AG09309 (cell line): ENCODE measurements at regions not wholly inside any gene's neighbourhood (a gene's known extent, or its start where the extent isn't known, plus 50 kb on each side); places are given as distances from the start of the nearest gene placed in this dataset.

Experiments
- DNase-seq: peaks from one replicate; pipeline ENCODE4 v3.0.0-alpha.2; 2010; ENCODE audit warnings: low read depth
- H3K4me3 ChIP-seq: 2 replicates; pipeline ENCODE4 v1.5.1; 2011; ENCODE audit warnings: mild to moderate bottlenecking, low read depth, low read length, moderate library complexity; ENCODE audit not compliant: control insufficient read depth
- CTCF ChIP-seq: IDR thresholded peaks from 2 replicates; pipeline ENCODE4 v1.5.1; 2011; ENCODE audit warnings: mild to moderate bottlenecking, low read depth, low read length, inconsistent platforms; ENCODE audit not compliant: insufficient read depth, control insufficient read depth; ENCODE audit errors: missing control alignments

GRCh38 chr17:62126292-62126691 lies 61.2 kb upstream of the MED13 start:
- no peak for DNase-seq
- H3K4me3 ChIP-seq = no peak overlapping the region
- TF ChIP-seq CTCF = no peak

GRCh38 chr17:62125307-62125706 lies 60.2 kb upstream of the MED13 start:
- DNase-seq = no peak
- no peak for TF ChIP-seq CTCF
- H3K4me3 ChIP-seq = no peak overlapping the region

DNA sequence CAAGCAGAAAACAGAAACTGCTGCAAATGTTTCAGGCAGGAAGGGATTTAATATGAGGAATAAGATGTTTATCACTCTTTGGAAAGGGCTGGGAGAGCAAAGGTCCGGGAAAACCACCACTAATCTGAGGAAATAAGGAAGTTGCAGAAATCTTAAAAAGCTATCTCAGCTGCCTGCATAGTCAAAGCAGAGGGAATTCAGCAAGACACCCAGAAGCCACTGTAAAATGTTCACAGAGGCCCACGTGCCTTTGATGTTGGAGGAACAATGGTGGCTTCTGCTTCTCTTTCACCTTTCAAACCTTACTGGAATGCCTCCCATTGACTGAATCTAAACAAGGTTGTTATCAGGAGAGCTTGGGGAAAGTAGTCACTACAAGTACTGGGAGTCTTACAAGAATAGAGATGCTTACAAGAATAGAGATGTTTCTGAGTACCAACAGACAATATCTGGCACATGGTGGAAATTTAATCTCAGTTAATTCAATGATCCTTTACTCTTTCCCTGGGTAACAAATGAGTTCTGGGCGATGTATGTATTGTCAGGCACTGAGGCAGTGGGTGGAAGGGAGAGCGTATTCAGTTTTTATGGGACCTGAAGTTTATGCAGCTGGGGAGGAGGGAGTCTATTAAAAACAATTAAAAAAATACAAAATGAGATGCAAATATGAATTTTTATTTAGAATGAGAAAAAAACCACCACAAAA lies 56.1 kb upstream of the MED13 start:
- no peak for DNase-seq
- TF ChIP-seq CTCF = no peak
- no peak overlapping the region for H3K4me3 ChIP-seq

DNA sequence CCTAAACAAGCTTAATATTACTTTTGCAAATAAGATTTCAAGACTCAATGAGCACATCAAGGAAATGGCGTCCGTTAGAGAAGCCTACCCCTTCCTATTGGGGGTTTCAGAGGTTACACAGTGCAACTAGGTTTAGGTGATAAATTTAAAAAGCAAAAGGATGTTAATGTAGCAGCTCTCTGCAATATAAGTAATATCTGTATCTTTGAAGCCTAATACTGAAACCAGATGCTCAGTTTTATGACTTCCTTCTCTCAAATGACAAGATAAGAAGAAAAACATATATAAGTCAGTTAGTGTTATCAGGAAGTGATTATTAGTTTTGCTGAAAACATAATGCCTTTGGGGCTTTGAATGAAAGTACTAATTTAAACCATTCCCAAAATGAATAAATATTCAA lies 54.3 kb upstream of the MED13 start:
- TF ChIP-seq CTCF = no peak
- no peak for DNase-seq
- no peak overlapping the region for H3K4me3 ChIP-seq
